ENCODE measurements at regions not wholly inside any gene's neighbourhood (a gene's known extent, or its start where the extent isn't known, plus 50 kb on each side); places are given as distances from the start of the nearest gene placed in this dataset.
A peak's percentile ranks its signal among the peaks of the same experiment; 100 is the strongest.

DNA sequence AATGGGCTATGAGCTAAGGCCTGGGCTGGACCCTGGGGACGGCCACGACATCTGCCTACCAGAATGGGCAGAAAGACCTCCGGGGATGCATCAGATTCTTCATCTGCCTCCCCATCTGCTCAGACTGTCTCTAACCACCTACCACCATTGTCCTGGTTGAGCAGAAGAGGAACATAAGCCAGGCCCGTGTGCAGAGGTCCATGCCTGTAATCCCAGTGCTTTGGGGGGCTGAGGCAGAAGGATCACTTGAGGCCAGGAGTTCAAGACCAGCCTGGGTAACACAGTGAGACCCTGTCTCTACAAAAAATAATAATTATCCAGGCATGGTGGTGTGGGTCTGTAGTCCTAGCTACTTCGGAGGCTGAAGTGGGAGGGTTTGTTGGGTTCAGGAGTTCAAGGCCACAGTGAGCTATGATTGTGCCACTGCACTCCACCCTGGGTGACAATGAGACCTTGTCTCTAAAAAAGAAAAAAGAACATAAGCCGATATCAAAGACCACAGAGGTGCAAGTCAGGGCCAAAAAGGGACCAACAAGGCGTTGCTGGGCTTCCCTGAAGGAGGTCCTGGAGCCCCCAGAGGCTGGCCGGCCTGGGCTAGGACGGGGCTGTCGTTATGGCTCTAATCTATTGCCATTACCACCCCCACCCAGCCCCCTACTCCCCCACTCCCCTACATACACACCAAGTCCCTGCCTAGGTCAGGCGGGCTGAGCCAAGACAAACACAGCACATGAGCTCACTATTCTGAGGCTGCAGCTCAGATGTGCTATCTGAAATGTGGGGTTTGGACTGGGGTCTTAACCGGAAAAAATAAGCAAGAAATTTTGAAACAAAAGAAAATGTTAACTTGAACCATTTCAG is 239.2 kb upstream of the RAB4A start (continued):
- TF ChIP-seq ZNF362 (CRISPR knock-in tag; IDR thresholded peaks at IDR 0.05; ENCODE audit: borderline replicate concordance) (peak; percentile 80), NCOA2 (CRISPR knock-in tag; IDR thresholded peaks at IDR 0.05) (peak; percentile 86), GFI1 (CRISPR knock-in tag; IDR thresholded peaks at IDR 0.05; ENCODE audit: borderline replicate concordance) (peak; percentile 67), HNF1B (CRISPR knock-in tag; IDR thresholded peaks at IDR 0.05) (peak; percentile 68; the same call in 1 of the 2 replicates), PITX1 (CRISPR knock-in tag; IDR thresholded peaks at IDR 0.05) (peak; percentile 78; the same call in 1 of the 2 replicates), ZNF552 (CRISPR knock-in tag; IDR thresholded peaks at IDR 0.05; ENCODE audit: borderline replicate concordance) (no peak), BCL6 (CRISPR knock-in tag; IDR thresholded peaks at IDR 0.05) (peak; percentile 77), DMAP1 (CRISPR knock-in tag; IDR thresholded peaks at IDR 0.05) (peak; percentile 46; the same call in 1 of the 2 replicates), SKI (IDR thresholded peaks at IDR 0.05; ENCODE audit: partially characterized antibody) (peak; percentile 22), STAG1 (CRISPR knock-in tag; IDR thresholded peaks at IDR 0.05) (peak; percentile 12; the same call in 1 of the 2 replicates), GATAD2A (CRISPR knock-in tag; IDR thresholded peaks at IDR 0.05) (peak; percentile 58), ARNT2 (CRISPR knock-in tag; IDR thresholded peaks at IDR 0.05; ENCODE audit: low read depth) (no peak), FOXK1 (CRISPR knock-in tag; IDR thresholded peaks at IDR 0.05; ENCODE audit: borderline replicate concordance, low read depth) (0 out of 2 replicates have a peak, but pooled peaks have one; percentile 27), RXRB (CRISPR knock-in tag; IDR thresholded peaks at IDR 0.05; ENCODE audit: borderline replicate concordance) (peak; percentile 83), ZNF292 (CRISPR knock-in tag; IDR thresholded peaks at IDR 0.05; ENCODE audit: borderline replicate concordance, low read depth) (peak; percentile 72; the same call in 1 of the 2 replicates), CEBPG (CRISPR knock-in tag; IDR thresholded peaks at IDR 0.05) (peak; percentile 28; the same call in 1 of the 2 replicates), PAXIP1 (CRISPR knock-in tag; conservative IDR thresholded peaks at IDR 0.05) (peak; percentile 68; the same call in 1 of the 2 replicates), ZNF44 (CRISPR knock-in tag; IDR thresholded peaks at IDR 0.05) (no peak), KDM1A (CRISPR knock-in tag; IDR thresholded peaks at IDR 0.05) (no peak), ZNF687 (CRISPR knock-in tag; IDR thresholded peaks at IDR 0.05) (peak; percentile 50)

Data from HepG2 (cell line).